ENCODE measurements at regions not wholly inside any gene's neighbourhood (a gene's known extent, or its start where the extent isn't known, plus 50 kb on each side); places are given as distances from the start of the nearest gene placed in this dataset.
A peak's percentile ranks its signal among the peaks of the same experiment; 100 is the strongest.

GRCh38 chr10:76733441-76733936 lies 904.1 kb downstream of the KCNMA1 start:
- no peak for DNase-seq

GRCh38 chr10:76732306-76732705 lies 905.3 kb downstream of the KCNMA1 start:
- DNase-seq, result no peak

- DNase-seq, result no peak
Observed at GRCh38 chr10:76729841-76730487, 907.6 kb downstream of the KCNMA1 start.

DNA sequence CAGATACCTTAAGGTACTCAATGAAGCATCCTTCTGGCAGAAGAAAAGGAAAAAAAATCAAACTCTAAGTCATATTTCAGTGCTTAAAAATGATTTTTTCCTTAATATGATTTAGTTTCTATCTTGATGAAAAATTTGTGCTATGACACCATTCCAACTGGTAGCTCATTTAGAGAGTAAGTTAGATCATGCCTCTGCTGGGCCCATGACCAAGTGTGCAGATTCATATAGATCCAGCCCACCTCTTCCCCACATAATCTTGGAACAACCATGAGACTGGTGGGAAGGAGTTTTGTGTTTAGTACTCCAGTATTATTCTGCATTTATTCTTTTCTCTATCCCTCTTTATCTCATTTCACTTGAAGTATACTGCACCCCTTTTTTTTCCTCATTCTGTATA lies 908.3 kb downstream of the KCNMA1 start:
- DNase-seq, result no peak

GRCh38 chr10:76727038-76727437 lies 910.6 kb downstream of the KCNMA1 start:
- no peak for DNase-seq

DNA sequence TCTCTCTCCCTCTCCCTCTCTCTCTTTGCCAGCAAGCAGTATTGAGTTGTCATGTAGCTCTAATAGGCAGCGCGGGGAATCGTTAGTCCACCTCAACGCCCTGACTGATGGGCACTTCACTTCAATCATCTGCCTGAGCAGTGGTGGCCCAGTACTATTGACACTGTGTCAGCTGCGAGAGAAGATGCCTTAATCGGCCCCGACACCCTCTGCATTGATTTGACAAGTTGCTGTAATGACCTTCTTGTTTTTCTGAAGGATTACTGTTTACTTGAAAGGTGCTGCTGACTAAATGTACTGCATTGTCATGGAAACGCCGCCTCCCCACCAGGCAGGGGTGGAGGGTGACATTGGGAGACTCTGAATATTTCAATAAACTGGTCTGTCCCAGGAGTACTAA lies 913.8 kb downstream of the KCNMA1 start:
- DNase-seq, result no peak

DNA sequence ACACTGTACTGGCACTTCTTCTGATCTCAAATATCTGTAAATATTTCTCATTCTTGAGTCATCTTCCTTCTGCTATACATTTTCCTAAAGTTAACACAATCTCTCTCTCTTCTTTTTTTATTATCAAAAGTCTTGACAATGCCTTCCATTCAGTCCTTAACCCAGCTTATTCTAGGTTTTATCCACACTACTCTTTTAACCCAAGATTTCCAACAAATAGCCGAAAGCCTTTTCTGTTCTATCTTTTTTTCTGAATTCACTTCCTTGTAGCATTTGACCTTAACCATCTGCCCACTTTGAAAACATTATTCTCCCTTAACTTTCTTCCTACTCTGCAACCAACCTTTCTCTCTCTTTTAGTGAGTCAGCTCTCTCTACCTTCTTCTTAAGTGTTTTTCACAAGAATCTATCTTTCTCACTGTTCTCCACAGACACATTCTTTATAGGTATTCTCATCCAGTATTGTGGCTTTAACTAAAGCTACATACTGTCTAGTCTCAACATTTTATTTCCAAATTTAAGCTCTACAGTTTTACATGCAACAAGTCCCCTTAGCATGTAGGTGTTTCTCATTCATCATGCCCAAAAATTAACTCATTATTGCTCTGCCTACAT lies 915.6 kb downstream of the KCNMA1 start:
- DNase-seq, result no peak

- peak; percentile 43 for DNase-seq
Observed at GRCh38 chr10:76719006-76719405, 918.6 kb downstream of the KCNMA1 start.

GRCh38 chr10:76717141-76717540 lies 920.5 kb downstream of the KCNMA1 start:
- DNase-seq, result peak; percentile 79

DNA sequence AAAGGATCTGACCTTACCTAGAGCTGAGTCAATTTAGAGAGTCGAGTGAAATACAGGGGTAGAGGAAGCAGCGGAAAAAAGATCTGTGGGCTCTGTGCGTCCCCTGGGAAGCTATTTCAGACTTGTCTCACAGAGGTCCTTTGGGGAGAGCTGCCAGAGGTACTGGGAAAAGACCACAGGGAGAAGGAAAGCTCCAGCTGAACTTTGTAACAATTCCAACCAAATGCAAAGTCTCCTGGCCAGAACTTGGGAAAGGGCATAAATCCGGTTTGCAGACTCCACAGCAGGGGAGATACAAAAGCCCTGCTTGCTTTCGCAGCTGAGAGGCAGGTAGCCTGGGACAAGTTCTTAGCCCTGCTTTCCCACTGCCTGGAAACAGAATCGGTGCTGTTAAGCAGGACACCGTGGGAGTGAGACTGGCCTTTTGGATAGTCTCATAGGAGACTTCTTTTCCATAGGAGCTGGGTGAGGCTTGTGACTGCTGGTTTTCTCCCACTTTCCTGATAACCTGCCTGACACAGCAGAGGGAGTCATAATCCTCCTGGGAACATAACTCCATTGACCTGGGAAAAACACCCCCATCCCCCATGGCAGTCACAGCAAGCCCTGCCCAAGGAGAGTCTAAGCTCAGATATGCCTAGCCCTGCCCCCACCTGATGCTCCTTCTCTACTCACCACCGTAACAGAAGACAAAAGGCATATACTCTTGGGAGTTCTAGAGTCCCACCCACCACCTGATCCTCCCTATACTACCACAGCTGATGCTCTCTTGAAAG lies 926.2 kb downstream of the KCNMA1 start:
- DNase-seq, result no peak

DNA sequence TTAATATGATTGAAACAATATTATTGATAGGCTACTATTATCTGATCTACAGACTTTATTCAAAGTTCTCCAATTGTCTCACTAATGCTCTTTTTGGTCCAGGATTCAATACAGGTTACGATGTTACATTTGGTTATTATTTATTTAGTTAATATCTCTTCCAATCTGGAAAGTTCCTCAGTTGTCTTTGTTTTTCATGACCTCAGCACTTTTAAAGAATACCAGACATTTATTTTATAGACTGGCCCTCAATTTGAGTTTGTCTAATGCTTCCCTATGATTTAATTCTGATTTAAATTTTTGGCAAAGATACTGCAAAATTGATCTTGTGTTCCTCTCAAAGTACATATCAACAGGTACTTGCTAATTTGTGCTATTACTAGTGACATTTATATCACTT lies 937.4 kb downstream of the KCNMA1 start:
- no peak for DNase-seq

- no peak for DNase-seq
Observed at GRCh38 chr10:76697923-76698322, 939.7 kb downstream of the KCNMA1 start.

- DNase-seq, result peak; percentile 42
Observed at GRCh38 chr10:76695069-76695468, 942.5 kb downstream of the KCNMA1 start.

DNA sequence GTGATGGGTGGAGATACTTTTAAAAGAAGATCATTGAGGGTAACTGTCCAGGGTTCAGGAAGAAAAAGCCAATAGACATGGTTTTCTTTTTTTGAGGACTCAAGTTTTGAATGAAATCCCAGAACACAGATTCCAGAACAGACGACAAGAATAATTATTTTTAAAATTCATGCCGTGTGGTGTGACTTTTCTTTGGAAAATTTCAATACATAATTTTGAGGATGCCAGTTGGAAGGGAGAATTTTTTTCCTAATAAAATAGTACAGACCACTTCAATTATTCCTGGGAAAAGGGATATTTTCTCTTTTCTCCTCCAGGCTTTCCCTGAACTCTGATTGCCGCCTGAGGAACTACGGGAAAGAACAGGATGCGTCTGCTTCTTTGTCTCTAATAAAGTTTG lies 951.4 kb downstream of the KCNMA1 start:
- no peak for DNase-seq

DNA sequence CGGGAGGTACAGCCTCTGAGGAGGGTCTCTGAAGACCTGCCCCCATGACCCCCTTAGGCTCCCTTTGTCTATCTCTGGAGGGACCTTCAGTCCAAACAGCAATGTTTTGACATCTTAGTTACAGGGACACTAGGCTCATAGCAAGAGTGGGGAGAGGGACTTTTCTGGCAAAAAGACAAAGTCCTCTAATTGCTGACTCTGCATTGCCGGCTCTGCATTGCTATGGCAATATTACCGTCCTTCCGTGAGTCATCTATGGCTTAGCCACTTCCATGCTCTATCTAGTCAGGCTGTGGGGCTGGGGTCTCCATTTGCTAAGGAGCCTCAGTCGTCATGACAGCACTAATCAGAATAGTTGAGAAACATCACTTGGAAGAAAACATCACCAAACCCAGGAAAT lies 952.6 kb downstream of the KCNMA1 start:
- DNase-seq, result no peak

DNA sequence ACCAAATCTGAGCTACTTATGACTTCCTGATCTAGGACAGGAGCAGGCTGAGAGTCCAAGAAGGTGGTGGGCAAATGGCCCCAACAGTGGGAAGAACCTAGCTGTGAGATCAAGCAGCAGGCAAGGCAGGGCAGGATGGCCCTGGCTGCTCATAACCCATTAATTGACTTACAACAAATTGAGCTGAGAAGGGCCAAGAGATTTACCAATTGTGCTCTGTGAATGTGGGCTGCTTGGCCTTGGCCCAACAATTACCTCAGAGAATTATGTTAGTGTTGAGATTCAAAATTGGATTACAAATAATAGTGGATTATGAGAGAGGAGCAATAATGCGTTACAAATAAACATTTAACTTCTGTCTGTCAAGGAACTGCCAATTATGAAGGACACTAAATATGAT lies 956.5 kb downstream of the KCNMA1 start:
- no peak for DNase-seq

DNA sequence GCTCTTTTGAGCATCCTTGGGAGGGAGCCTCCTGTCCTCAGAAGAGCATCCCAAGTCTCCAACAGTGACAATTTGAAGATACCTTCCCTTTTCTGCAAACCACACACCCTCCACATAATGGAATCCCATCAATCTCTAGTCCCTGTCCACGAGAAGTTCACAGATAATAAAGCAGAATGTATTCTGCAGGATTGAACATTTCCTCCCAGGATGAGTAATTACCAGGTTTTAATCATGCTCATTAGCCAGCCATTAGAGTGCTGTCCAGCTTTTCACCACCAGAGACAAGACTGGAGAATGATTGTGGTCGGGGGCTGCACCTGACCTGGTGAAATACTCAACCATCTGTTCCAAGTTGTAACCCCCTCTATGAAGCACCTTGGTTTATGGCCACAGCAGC lies 958.6 kb downstream of the KCNMA1 start:
- no peak for DNase-seq

- peak; percentile 89 for DNase-seq
Observed at GRCh38 chr10:76675951-76676587, 961.5 kb downstream of the KCNMA1 start.

- DNase-seq, result no peak
Observed at GRCh38 chr10:76675561-76675950, 962.1 kb downstream of the KCNMA1 start.

GRCh38 chr10:76667408-76668370 lies 969.9 kb downstream of the KCNMA1 start:
- no peak for DNase-seq

DNA sequence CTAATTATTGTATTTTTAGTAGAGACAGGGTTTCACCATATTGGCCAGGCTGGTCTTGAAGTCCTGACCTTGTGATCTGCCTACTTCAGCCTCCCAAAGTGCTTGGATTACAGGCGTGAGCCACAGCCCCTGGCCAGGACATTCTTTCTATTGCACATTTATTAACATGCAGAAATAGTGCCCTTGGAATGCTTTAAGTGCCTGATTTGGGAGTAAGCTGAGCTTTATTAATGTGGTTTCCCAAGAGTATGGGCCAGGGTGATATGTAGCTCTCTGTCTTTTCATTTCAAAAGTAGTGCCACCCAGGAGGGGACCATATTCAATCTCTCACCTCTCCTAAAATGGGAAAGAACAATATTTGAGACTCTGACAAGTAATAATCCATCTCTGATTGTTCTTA lies 970.7 kb downstream of the KCNMA1 start:
- DNase-seq, result no peak

- no peak for DNase-seq
Observed at GRCh38 chr10:76665029-76665428, 972.6 kb downstream of the KCNMA1 start.

Data from fibroblast of skin of scalp (primary cell).